ENCODE measurements at regions not wholly inside any gene's neighbourhood (a gene's known extent, or its start where the extent isn't known, plus 50 kb on each side); places are given as distances from the start of the nearest gene placed in this dataset.
A peak's percentile ranks its signal among the peaks of the same experiment; 100 is the strongest.

- peaks cover 16 to 43% (median 40%) of the 10 kb centered on the region in 3 donors for H3K4me1 Mint-ChIP-seq
- H3K4me3 Mint-ChIP-seq, result peak overlapping the region in 1 of 8 donors; percentile 77
- DNase-seq (no peak), ATAC-seq (ENCODE audit: low read depth in 2 of 2) (no peak)
- H3K36me3 Mint-ChIP-seq, result no peaks in the 10 kb centered on the region
- H3K9me3 Mint-ChIP-seq, result peaks cover 0 to 4% (median 0%) of the 10 kb centered on the region in 7 donors
- peak overlapping the region in 1 of 6 donors; percentile 47 for H3K27ac Mint-ChIP-seq
- H3K27me3 Mint-ChIP-seq, result peaks cover 4 to 32% (median 27%) of the 10 kb centered on the region in 3 donors
Observed at GRCh38 chr17:33967608-33968349, 287.3 kb upstream of the CCL2 start.

- Mint-ChIP-seq H3K27me3 (peaks cover 4 to 34% (median 32%) of the 10 kb centered on the region in 3 donors), H3K9me3 (peaks cover 0 to 1% (median 0%) of the 10 kb centered on the region in 7 donors), H3K4me1 (peaks cover 9 to 37% (median 34%) of the 10 kb centered on the region in 3 donors), H3K27ac (no peak overlapping the region), H3K4me3 (peak overlapping the region in 1 of 8 donors; percentile 77), H3K36me3 (no peaks in the 10 kb centered on the region)
- no peak for DNase-seq
- ATAC-seq (ENCODE audit: low read depth in 2 of 2), result no peak
Observed at GRCh38 chr17:33968350-33969044, 286.6 kb upstream of the CCL2 start.

- Mint-ChIP-seq H3K27me3 (peaks cover 13 to 51% (median 40%) of the 10 kb centered on the region in 3 donors), H3K27ac (no peak overlapping the region), H3K36me3 (no peaks in the 10 kb centered on the region), H3K4me1 (peaks cover 0 to 27% (median 20%) of the 10 kb centered on the region in 3 donors), H3K9me3 (no peaks in the 10 kb centered on the region), H3K4me3 (no peak overlapping the region)
- no peak for ATAC-seq (ENCODE audit: low read depth in 2 of 2)
- no peak for DNase-seq
Observed at GRCh38 chr17:33970279-33970678, 284.8 kb upstream of the CCL2 start.

GRCh38 chr17:33972763-33973162 lies 282.3 kb upstream of the CCL2 start:
- no peak overlapping the region for H3K27ac Mint-ChIP-seq
- H3K9me3 Mint-ChIP-seq, result peaks cover 0 to 3% (median 0%) of the 10 kb centered on the region in 7 donors
- peaks cover 0 to 16% (median 12%) of the 10 kb centered on the region in 3 donors for H3K4me1 Mint-ChIP-seq
- no peak for ATAC-seq (ENCODE audit: low read depth in 2 of 2)
- peaks cover 18 to 47% (median 36%) of the 10 kb centered on the region in 3 donors for H3K27me3 Mint-ChIP-seq
- DNase-seq, result no peak
- H3K4me3 Mint-ChIP-seq, result no peak overlapping the region
- no peaks in the 10 kb centered on the region for H3K36me3 Mint-ChIP-seq

GRCh38 chr17:33973491-33973890 lies 281.6 kb upstream of the CCL2 start:
- Mint-ChIP-seq H3K4me1 (peaks cover 0 to 9% (median 5%) of the 10 kb centered on the region in 3 donors), H3K36me3 (no peaks in the 10 kb centered on the region), H3K4me3 (no peak overlapping the region), H3K9me3 (peaks cover 0 to 3% (median 0%) of the 10 kb centered on the region in 7 donors), H3K27me3 (peaks cover 18 to 40% (median 29%) of the 10 kb centered on the region in 3 donors), H3K27ac (no peak overlapping the region)
- DNase-seq, result no peak
- no peak for ATAC-seq (ENCODE audit: low read depth in 2 of 2)

GRCh38 chr17:33974276-33974675 lies 280.8 kb upstream of the CCL2 start:
- ATAC-seq (ENCODE audit: low read depth in 2 of 2) (no peak), DNase-seq (no peak)
- Mint-ChIP-seq H3K36me3 (no peaks in the 10 kb centered on the region), H3K27me3 (peaks cover 14 to 32% (median 21%) of the 10 kb centered on the region in 3 donors), H3K9me3 (peaks cover 0 to 3% (median 0%) of the 10 kb centered on the region in 7 donors), H3K4me1 (peaks cover 0 to 2% (median 0%) of the 10 kb centered on the region in 3 donors), H3K4me3 (no peak overlapping the region), H3K27ac (no peak overlapping the region)

GRCh38 chr17:33976831-33977230 lies 278.3 kb upstream of the CCL2 start:
- Mint-ChIP-seq H3K4me1 (no peaks in the 10 kb centered on the region), H3K27ac (no peak overlapping the region), H3K4me3 (no peak overlapping the region), H3K27me3 (peaks cover 8 to 28% (median 13%) of the 10 kb centered on the region in 3 donors), H3K36me3 (no peaks in the 10 kb centered on the region), H3K9me3 (peaks cover 0 to 3% (median 0%) of the 10 kb centered on the region in 7 donors)
- DNase-seq (no peak), ATAC-seq (ENCODE audit: low read depth in 2 of 2) (no peak)

GRCh38 chr17:33977729-33978514 lies 277.2 kb upstream of the CCL2 start:
- Mint-ChIP-seq H3K27me3 (peaks cover 8 to 27% (median 13%) of the 10 kb centered on the region in 3 donors), H3K27ac (no peak overlapping the region), H3K4me3 (peak overlapping the region in 1 of 8 donors; percentile 53), H3K36me3 (no peaks in the 10 kb centered on the region), H3K9me3 (peaks cover 0 to 3% (median 0%) of the 10 kb centered on the region in 7 donors), H3K4me1 (no peaks in the 10 kb centered on the region)
- DNase-seq (no peak), ATAC-seq (ENCODE audit: low read depth in 2 of 2) (no peak)

GRCh38 chr17:33978889-33979288 lies 276.2 kb upstream of the CCL2 start:
- ATAC-seq (ENCODE audit: low read depth in 2 of 2), result no peak
- no peaks in the 10 kb centered on the region for H3K36me3 Mint-ChIP-seq
- no peak for DNase-seq
- H3K27me3 Mint-ChIP-seq, result peaks cover 8 to 17% (median 13%) of the 10 kb centered on the region in 3 donors
- no peaks in the 10 kb centered on the region for H3K4me1 Mint-ChIP-seq
- no peak overlapping the region for H3K27ac Mint-ChIP-seq
- H3K4me3 Mint-ChIP-seq, result no peak overlapping the region
- H3K9me3 Mint-ChIP-seq, result peaks cover 0 to 3% (median 0%) of the 10 kb centered on the region in 7 donors

- no peak overlapping the region for H3K4me3 Mint-ChIP-seq
- ATAC-seq (ENCODE audit: low read depth in 2 of 2), result no peak
- H3K9me3 Mint-ChIP-seq, result peaks cover 0 to 3% (median 0%) of the 10 kb centered on the region in 7 donors
- H3K4me1 Mint-ChIP-seq, result no peaks in the 10 kb centered on the region
- no peaks in the 10 kb centered on the region for H3K36me3 Mint-ChIP-seq
- peaks cover 0 to 5% (median 4%) of the 10 kb centered on the region in 3 donors for H3K27me3 Mint-ChIP-seq
- DNase-seq, result no peak
- H3K27ac Mint-ChIP-seq, result no peak overlapping the region
Observed at GRCh38 chr17:33980193-33980592, 274.9 kb upstream of the CCL2 start.

- H3K4me3 Mint-ChIP-seq, result no peak overlapping the region
- H3K36me3 Mint-ChIP-seq, result no peaks in the 10 kb centered on the region
- H3K9me3 Mint-ChIP-seq, result no peaks in the 10 kb centered on the region
- no peaks in the 10 kb centered on the region for H3K27me3 Mint-ChIP-seq
- DNase-seq (no peak), ATAC-seq (ENCODE audit: low read depth in 2 of 2) (no peak)
- no peaks in the 10 kb centered on the region for H3K4me1 Mint-ChIP-seq
- no peak overlapping the region for H3K27ac Mint-ChIP-seq
Observed at GRCh38 chr17:33981711-33982601, 273.1 kb upstream of the CCL2 start.

GRCh38 chr17:33982909-33983308 lies 272.2 kb upstream of the CCL2 start:
- Mint-ChIP-seq H3K4me1 (no peaks in the 10 kb centered on the region), H3K27me3 (no peaks in the 10 kb centered on the region), H3K36me3 (no peaks in the 10 kb centered on the region), H3K4me3 (no peak overlapping the region), H3K27ac (no peak overlapping the region), H3K9me3 (no peaks in the 10 kb centered on the region)
- DNase-seq, result no peak
- no peak for ATAC-seq (ENCODE audit: low read depth in 2 of 2)
